Epithelial cell of esophagus (primary cell): ENCODE measurements at regions not wholly inside any gene's neighbourhood (a gene's known extent, or its start where the extent isn't known, plus 50 kb on each side); places are given as distances from the start of the nearest gene placed in this dataset.

Experiments used
- DNase-seq: peaks from one replicate; pipeline ENCODE4 v3.0.0; 2010; ENCODE audit warnings: low read depth
- H3K4me3 ChIP-seq: 2 replicates; pipeline ENCODE4 v1.5.1; 2011; ENCODE audit warnings: mild to moderate bottlenecking, low read length, control low read depth
- CTCF ChIP-seq: IDR thresholded peaks from 2 replicates; pipeline ENCODE4 v1.5.1; 2011; ENCODE audit warnings: low read depth, mild to moderate bottlenecking, low read length, control low read depth, inconsistent platforms; ENCODE audit not compliant: insufficient read depth; ENCODE audit errors: missing control alignments

DNA sequence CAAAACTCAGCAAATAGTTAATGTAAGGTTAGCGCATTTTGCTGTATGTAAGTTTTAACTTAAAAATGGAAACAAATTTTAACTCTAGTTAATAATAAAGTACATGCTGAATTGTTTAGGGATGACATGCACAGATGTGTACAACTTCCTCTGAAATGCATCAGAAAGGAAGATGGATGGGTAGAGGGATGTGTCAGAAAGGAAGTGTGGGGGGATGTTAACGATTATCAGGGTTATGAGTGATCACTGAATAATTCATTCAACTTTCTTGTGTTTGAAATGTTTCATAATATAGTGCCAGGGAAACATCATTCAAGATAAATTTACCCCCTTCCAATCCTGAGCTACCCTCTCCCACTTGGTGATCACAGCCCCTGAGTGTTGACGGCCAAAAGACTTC lies 87.6 kb downstream of the FOXA2 start:
- DNase-seq: peak; percentile 45
- no peak for TF ChIP-seq CTCF
- no peak overlapping the region for H3K4me3 ChIP-seq

DNA sequence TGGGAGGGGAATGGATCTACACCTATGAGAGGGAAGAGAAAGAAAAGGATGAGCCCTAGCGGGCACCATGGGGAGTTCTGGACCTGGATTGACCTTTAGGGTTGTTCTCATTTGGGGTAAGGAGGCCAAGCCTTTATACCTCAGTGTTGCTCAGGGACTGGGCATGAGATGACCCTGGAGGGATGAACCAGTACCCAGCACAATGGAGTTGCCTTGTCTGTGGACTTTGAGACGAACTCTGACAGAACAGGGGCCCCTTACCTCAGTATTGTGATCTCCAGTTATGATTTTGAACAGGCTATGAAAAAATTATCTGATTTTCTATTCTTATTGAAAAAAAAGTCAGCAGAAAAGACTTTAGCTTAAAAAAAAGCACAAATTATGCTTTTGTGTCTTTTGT lies 88.6 kb downstream of the FOXA2 start:
- TF ChIP-seq CTCF: no peak
- H3K4me3 ChIP-seq: no peak overlapping the region
- DNase-seq: no peak

DNA sequence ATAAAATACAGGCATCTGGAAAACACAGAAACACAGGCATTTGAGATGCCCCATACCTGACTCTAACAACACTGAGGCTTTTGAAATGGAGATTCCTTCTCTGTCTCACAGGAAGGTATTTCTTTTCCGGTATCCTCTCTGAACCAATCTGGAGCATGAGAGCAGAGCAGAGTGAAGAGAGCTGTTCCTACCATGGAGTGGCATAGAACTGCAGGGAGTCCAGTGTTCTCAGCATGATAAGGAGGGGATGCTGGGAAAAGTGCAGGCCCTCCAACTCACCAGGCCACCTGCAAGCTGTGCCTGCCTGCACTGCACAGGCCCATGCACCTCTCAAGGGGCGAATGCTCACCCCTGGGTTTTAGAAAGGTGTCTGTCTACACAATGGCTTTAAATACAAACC lies 89.2 kb downstream of the FOXA2 start:
- DNase-seq: no peak
- no peak for TF ChIP-seq CTCF
- no peak overlapping the region for H3K4me3 ChIP-seq

GRCh38 chr20:22492497-22492896 lies 91.9 kb downstream of the FOXA2 start:
- DNase-seq: no peak
- TF ChIP-seq CTCF: no peak
- H3K4me3 ChIP-seq: no peak overlapping the region

DNA sequence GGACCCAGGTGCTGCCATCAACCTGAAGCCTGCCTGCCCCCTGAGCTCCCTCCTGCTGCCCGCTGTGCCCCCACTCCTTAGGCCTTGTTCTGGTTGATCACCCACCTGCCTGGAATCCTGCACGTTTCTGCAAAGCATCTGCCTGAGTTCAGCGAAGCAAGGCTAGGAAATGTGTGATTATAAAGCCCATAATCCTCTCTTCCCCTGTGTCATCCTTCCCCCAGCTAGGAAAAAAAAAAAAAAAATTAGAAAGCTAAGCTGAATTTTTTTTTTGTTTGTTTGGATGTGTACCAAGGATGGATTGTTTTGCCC lies 93.2 kb downstream of the FOXA2 start:
- DNase-seq: no peak
- TF ChIP-seq CTCF: no peak
- H3K4me3 ChIP-seq: no peak overlapping the region

GRCh38 chr20:22490287-22491193 lies 93.8 kb downstream of the FOXA2 start:
- no peak overlapping the region for H3K4me3 ChIP-seq
- TF ChIP-seq CTCF: peak; percentile 28
- DNase-seq: peak; percentile 45
